Common myeloid progenitor, CD34-positive (primary cell): ENCODE measurements at regions not wholly inside any gene's neighbourhood (a gene's known extent, or its start where the extent isn't known, plus 50 kb on each side); places are given as distances from the start of the nearest gene placed in this dataset.

Experiments
- CTCF ChIA-PET: fragments of 350-600 bp; sonication (Branson Sonifier 250); formaldehyde crosslinking; loops from one replicate; lab custom pipeline; 2021; ENCODE audit warnings: antibody characterized with exemption; lab: Charles Lee
- POLR2A ChIA-PET: fragments of 350-600 bp; sonication (Branson Sonifier 250); formaldehyde crosslinking; loops from one replicate; lab custom pipeline; 2021; ENCODE audit warnings: antibody characterized with exemption; lab: Charles Lee
- DNase-seq, 3 donors: peaks; one replicate each; pipeline versions ENCODE4 v3.0.0 to v3.0.0-alpha.2; 2013
- H3K27ac ChIP-seq, 2 experiments: 1 replicate in 1 of 2; 2 replicates in 1 of 2; pipeline ENCODE4 v1.7.0; 2013; ENCODE audit warnings: inconsistent platforms in 2 of 2, low read length in 2 of 2, mild to moderate bottlenecking in 2 of 2, low read depth in 1 of 2, moderate library complexity in 1 of 2; ENCODE audit not compliant: severe bottlenecking in 2 of 2, insufficient read depth in 1 of 2, poor library complexity in 1 of 2
- H3K27me3 ChIP-seq, 5 experiments: replicated peaks in 2 of 5; 1 replicate in 3 of 5; 2 replicates in 2 of 5; pipeline versions ENCODE4 v1.6.1 to v1.7.0; 2013; ENCODE audit warnings: low read length in 4 of 5, mild to moderate bottlenecking in 2 of 5, moderate library complexity in 2 of 5, inconsistent platforms in 1 of 5; ENCODE audit not compliant: insufficient read depth in 5 of 5, control insufficient read depth in 4 of 5
- H3K36me3 ChIP-seq, 4 experiments: 1 replicate in 2 of 4; 2 replicates in 2 of 4; pipeline versions ENCODE4 v1.6.1 to v1.7.0; 2013; ENCODE audit warnings: low read length in 3 of 4, control low read depth in 1 of 4, mild to moderate bottlenecking in 1 of 4; ENCODE audit not compliant: control insufficient read depth in 4 of 4, insufficient read depth in 4 of 4
- H3K4me1 ChIP-seq, 4 experiments: 1 replicate in 3 of 4; 2 replicates in 1 of 4; pipeline versions ENCODE4 v1.6.1 to v1.7.1; 2013; ENCODE audit warnings: low read length in 3 of 4, mild to moderate bottlenecking in 3 of 4, control low read depth in 1 of 4, inconsistent platforms in 1 of 4, moderate library complexity in 1 of 4; ENCODE audit not compliant: control insufficient read depth in 4 of 4, insufficient read depth in 4 of 4; ENCODE audit errors: control extremely low read depth in 1 of 4
- H3K4me3 ChIP-seq, 7 experiments: 1 replicate in 4 of 7; 2 replicates in 3 of 7; pipeline versions ENCODE4 v1.5.1 to v1.7.0; 2013; ENCODE audit warnings: mild to moderate bottlenecking in 7 of 7, low read length in 6 of 7, moderate library complexity in 6 of 7, inconsistent platforms in 2 of 7, low read depth in 2 of 7, control low read depth in 1 of 7; ENCODE audit not compliant: insufficient read depth in 4 of 7, control insufficient read depth in 1 of 7; ENCODE audit errors: extremely low read depth in 1 of 7
- H3K9me3 ChIP-seq, 5 experiments: 1 replicate in 4 of 5; 2 replicates in 1 of 5; pipeline versions ENCODE4 v1.6.1 to v1.7.1; 2013; ENCODE audit warnings: low read length in 4 of 5, mild to moderate bottlenecking in 2 of 5, inconsistent platforms in 1 of 5, low read depth in 1 of 5, moderate library complexity in 1 of 5; ENCODE audit not compliant: control insufficient read depth in 4 of 5, insufficient read depth in 2 of 5; ENCODE audit errors: control extremely low read depth in 1 of 5
- WGBS: methylation state at CpG from one replicate; pipeline ENCODE4 v1.1.5; 2013; ENCODE audit not compliant: insufficient coverage; 5-methylcytosine and 5-hydroxymethylcytosine counted together

DNA sequence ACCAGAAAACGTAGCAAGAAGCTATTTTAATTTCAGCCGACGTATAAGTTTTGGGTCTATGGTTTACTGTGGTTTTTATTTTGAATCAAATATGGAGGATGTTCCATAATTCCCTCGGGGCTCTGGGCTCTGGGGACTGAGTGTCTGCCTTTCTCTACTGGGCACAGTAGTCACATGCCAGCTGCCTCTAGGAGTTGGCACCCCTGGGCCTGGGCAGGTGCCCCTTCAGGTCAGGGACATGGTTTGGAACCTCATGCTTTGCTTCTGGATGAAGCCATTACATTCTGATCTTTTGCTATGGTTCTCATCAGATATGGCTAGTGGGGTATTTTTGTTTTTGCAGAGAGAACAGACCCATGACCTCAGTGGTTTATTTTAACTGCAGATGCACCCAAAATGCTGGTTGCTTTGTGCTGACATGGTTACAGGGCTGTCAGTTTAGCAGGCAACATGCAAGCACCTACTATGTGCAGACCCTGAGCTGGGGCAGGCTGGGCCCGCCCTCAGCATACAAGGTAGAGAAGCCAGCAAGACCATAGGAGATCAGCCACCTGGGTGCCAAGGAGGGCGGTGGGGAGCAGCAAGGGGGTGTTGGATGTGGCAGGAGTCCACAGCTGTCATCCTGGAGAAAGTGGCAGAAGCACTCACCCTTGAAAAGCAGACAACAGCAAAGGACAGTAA is 54.5 kb upstream of the PSD2 start:
- Histone ChIP-seq H3K4me3 (no peak overlapping the region), H3K4me1 (peaks cover 0 to 20% (median 17%) of the 10 kb centered on the region in 4 experiments), H3K9me3 (no peaks in the 10 kb centered on the region), H3K36me3 (no peaks in the 10 kb centered on the region), H3K27me3 (peaks cover 0 to 4% (median 0%) of the 10 kb centered on the region in 5 experiments), H3K27ac (no peak overlapping the region)
- ChIA-PET CTCF (interaction anchor here (0.8 to 2.2 kb wide), 3 partner anchors 11 to 24 kb away, joined by 3 to 8 read pairs (median 3); no protein-coding TSS in a partner anchor), POLR2A (no interaction called here)
- WGBS, result 97% methylated on average over 6 of the region's 6 CpGs
- no peak for DNase-seq

GRCh38 chr5:139741823-139742172 is 53.8 kb upstream of the PSD2 start:
- H3K27ac ChIP-seq, result no peak overlapping the region
- no peaks in the 10 kb centered on the region for H3K9me3 ChIP-seq
- no peak for DNase-seq
- H3K36me3 ChIP-seq, result no peaks in the 10 kb centered on the region
- no peak overlapping the region for H3K4me3 ChIP-seq
- POLR2A ChIA-PET, result no interaction called here
- peaks cover 0 to 26% (median 23%) of the 10 kb centered on the region in 4 experiments for H3K4me1 ChIP-seq
- WGBS, result 92% methylated on average over 3 of the region's 3 CpGs
- peaks cover 0 to 11% (median 2%) of the 10 kb centered on the region in 5 experiments for H3K27me3 ChIP-seq
- CTCF ChIA-PET, result interaction anchor here (1.2 to 2.2 kb wide), 2 partner anchors 12 to 16 kb away, joined by 3 to 8 read pairs; no protein-coding TSS in a partner anchor

DNA sequence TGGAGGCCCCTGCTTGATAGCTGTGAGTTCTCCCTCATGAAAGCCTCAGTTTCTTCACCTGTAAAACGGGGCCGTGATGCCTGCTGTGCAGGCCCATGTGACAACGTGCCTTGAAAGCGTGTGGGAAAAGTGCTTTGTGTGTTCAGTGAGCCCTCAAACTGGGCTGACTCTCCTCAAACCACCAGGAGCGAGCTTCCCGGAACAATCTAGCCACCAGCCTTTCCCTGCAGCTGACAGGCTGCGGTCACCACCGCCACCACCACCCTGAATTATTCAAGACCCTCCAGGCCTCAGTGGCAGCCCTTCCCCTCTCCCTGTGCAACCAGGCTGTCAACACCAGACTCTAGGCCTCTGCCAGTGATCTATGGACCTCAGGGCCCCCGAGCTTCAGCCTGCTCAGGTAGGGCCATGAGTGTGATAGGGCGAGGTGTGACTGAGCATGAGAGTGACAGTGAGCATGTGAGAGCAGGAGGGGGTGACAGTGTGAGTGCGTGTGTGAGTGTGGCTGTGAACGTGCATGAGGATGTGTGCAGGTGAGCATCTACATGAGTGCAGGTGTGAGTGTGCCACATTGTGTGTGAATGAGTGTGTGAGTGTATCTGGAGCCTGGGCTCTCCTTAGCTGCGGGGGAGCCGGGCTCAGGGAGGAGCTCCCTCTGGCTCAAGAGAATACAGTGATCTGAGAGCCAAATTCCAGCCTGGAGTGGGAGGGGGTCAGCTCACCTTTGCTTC is 53.3 kb upstream of the PSD2 start:
- WGBS, result over 99% methylated on average over 13 of the region's 14 CpGs
- Histone ChIP-seq H3K4me1 (peaks cover 0 to 32% (median 29%) of the 10 kb centered on the region in 4 experiments), H3K27ac (no peak overlapping the region), H3K27me3 (peaks cover 0 to 16% (median 5%) of the 10 kb centered on the region in 5 experiments), H3K4me3 (no peak overlapping the region), H3K36me3 (no peaks in the 10 kb centered on the region), H3K9me3 (no peaks in the 10 kb centered on the region)
- ChIA-PET CTCF (interaction anchor here (1.2 to 3.1 kb wide), 3 partner anchors 12 to 24 kb away, joined by 3 to 11 read pairs (median 8); no protein-coding TSS in a partner anchor), POLR2A (no interaction called here)
- DNase-seq, result no peak

DNA sequence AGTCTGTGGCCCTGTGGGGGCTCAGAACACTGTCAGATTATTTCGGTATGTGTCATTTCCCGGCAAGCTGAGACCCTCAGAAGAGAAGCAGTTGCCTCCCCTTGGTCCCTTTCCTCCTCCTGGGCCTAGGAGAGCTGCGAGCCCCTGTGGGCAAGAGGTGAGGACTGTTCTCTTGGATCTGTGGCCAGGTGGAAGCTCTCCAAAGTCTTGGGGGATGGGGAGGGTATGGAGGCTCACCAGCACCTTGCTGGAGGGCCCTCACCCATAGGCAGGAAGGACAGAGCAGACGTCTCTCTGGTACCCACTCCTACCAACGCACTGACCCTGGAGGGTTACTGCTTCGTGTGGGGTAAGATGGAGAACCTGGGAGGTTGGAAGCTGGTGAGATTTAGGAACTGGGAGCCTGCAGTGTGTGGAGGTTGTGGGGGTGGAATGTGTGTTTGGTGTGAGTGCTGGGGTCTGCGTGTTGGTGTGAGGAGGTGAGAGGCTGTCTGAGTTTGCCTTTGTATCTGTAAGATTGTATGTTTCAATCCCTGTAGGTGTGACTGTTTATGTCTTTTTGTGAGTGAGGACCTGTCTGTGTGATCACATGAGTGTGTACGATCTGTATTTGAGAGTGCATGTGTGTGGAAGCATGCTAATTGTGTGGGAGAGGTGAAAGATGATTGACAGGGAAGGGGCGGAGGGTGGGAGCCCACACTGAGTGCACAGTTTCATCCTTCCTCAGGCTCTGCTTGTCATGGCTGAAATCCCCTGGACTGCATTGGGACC is 52.4 kb upstream of the PSD2 start:
- Histone ChIP-seq H3K27me3 (peaks cover 0 to 24% (median 10%) of the 10 kb centered on the region in 5 experiments), H3K36me3 (no peaks in the 10 kb centered on the region), H3K9me3 (no peaks in the 10 kb centered on the region), H3K4me1 (peaks cover 0 to 40% (median 37%) of the 10 kb centered on the region in 4 experiments), H3K4me3 (no peak overlapping the region), H3K27ac (no peak overlapping the region)
- POLR2A ChIA-PET, result no interaction called here
- no peak for DNase-seq
- CTCF ChIA-PET, result interaction anchor here (0.9 to 3.1 kb wide), 4 partner anchors 13 to 28 kb away, joined by 3 to 11 read pairs (median 6); no protein-coding TSS in a partner anchor
- WGBS, result 89% methylated on average over 6 of the region's 9 CpGs

DNA sequence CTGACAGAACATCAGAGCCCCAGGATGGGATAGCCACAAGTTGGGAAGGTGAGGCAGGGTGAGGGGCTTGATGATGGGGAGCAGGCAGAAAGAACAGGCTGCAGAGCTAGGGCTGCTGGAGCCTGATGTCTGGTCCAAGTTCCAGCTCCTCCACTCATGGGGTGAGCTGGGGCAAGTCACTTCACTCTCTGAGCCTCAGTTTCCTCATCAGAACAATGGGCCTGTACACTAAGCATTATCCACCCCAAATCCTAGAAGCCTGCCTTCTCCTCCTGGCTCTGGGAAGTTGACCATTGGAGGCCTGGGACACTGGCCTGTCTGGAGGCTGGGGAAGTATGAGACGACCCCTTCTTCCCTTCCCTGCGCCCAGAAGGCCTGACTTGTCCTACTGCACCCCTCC is 51.8 kb upstream of the PSD2 start:
- ChIA-PET CTCF (interaction anchor here (0.9 to 3.1 kb wide), 4 partner anchors 13 to 33 kb away, joined by 3 to 11 read pairs (median 7); no protein-coding TSS in a partner anchor), POLR2A (no interaction called here)
- 90% methylated on average over 2 of the region's 2 CpGs for WGBS
- no peaks in the 10 kb centered on the region for H3K9me3 ChIP-seq
- H3K4me1 ChIP-seq, result peaks cover 0 to 45% (median 41%) of the 10 kb centered on the region in 4 experiments
- H3K27me3 ChIP-seq, result peaks cover 0 to 31% (median 15%) of the 10 kb centered on the region in 5 experiments
- no peak overlapping the region for H3K27ac ChIP-seq
- H3K4me3 ChIP-seq, result no peak overlapping the region
- no peaks in the 10 kb centered on the region for H3K36me3 ChIP-seq
- DNase-seq, result no peak

GRCh38 chr5:139744471-139745131 is 51.0 kb upstream of the PSD2 start:
- no peak for DNase-seq
- H3K4me3 ChIP-seq, result no peak overlapping the region
- ChIA-PET POLR2A (interaction anchor here (0.9 to 2.6 kb wide), 2 partner anchors 31 to 34 kb away, joined by 3 to 6 read pairs; no protein-coding TSS in a partner anchor), CTCF (interaction anchor here (1.5 to 3.1 kb wide), 4 partner anchors 14 to 110 kb away, joined by 3 to 12 read pairs (median 11); no protein-coding TSS in a partner anchor)
- H3K36me3 ChIP-seq, result no peaks in the 10 kb centered on the region
- H3K4me1 ChIP-seq, result peaks cover 0 to 45% (median 41%) of the 10 kb centered on the region in 4 experiments
- H3K27ac ChIP-seq, result no peak overlapping the region
- WGBS, result 96% methylated on average over 7 of the region's 12 CpGs
- peaks cover 0 to 39% (median 21%) of the 10 kb centered on the region in 5 experiments for H3K27me3 ChIP-seq
- H3K9me3 ChIP-seq, result no peaks in the 10 kb centered on the region
